H1 (cell line): ENCODE measurements at regions not wholly inside any gene's neighbourhood (a gene's known extent, or its start where the extent isn't known, plus 50 kb on each side); places are given as distances from the start of the nearest gene placed in this dataset.

Experiments used
- CEBPB ChIP-seq: IDR thresholded peaks from 2 replicates; pipeline ENCODE4 v1.6.1; 2012; ENCODE audit warnings: low read depth, low read length
- CHD2 ChIP-seq: IDR thresholded peaks from 2 replicates; pipeline ENCODE4 v1.6.1; 2012; ENCODE audit warnings: low read length, improper control_type of control experiment
- CTCF ChIP-seq, 3 experiments: IDR thresholded peaks; 1 replicate in 2 of 3; 2 replicates in 1 of 3; pipeline versions ENCODE4 v1.5.1 to v1.6.1; 2011; ENCODE audit warnings: low read length in 3 of 3, mild to moderate bottlenecking in 3 of 3, inconsistent platforms in 2 of 3, low read depth in 1 of 3, moderate library complexity in 1 of 3; ENCODE audit not compliant: insufficient read depth in 1 of 3; ENCODE audit errors: control extremely low read depth in 1 of 3
- POLR2AphosphoS5 ChIP-seq: IDR thresholded peaks from 2 replicates; pipeline ENCODE4 v1.6.1; 2011; ENCODE audit warnings: low read depth, low read length

DNA sequence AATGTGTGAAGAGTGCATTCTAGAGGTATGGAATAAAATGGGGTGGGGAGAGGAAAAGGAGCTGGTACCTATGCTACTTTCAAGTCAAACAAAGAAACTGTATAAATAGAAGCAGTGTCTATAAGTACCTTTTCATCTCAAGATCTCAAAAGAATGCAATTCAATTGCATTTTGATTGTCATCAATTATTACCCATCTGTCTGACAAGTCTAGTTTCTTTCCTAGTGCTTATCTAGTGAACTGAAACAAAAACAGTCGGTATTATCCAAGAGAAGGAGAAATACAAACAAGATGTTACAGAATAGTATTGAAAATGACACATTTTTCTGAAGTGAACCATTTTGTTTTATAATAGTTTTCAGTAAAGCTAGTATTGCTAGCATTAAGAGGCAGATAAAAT is 754.5 kb upstream of the LRRN3 start:
- no peak for TF ChIP-seq CTCF (IDR thresholded peaks at IDR 0.05; ENCODE audit: control extremely low read depth in 1 of 3, insufficient read depth in 1 of 3, low read depth in 1 of 3, low read length in 3 of 3)
- TF ChIP-seq CEBPB, result no peak
- no peak for TF ChIP-seq CHD2
- TF ChIP-seq POLR2AphosphoS5, result no peak
